H9 (cell line): ENCODE measurements at regions not wholly inside any gene's neighbourhood (a gene's known extent, or its start where the extent isn't known, plus 50 kb on each side); places are given as distances from the start of the nearest gene placed in this dataset.

ENCODE experiments used
- DNase-seq: peaks from one replicate; pipeline ENCODE4 v3.0.0-alpha.2; 2017
- H2AFZ ChIP-seq: one replicate; pipeline ENCODE4 v1.6.1; 2013; ENCODE audit warnings: mild to moderate bottlenecking, low read length, control low read depth, moderate library complexity
- H2AK5ac ChIP-seq: 2 replicates; pipeline ENCODE4 v1.6.1; 2013; ENCODE audit warnings: low read length, control low read depth, mixed read lengths; ENCODE audit not compliant: insufficient read length
- H2BK120ac ChIP-seq: one replicate; pipeline ENCODE4 v1.6.1; 2013; ENCODE audit warnings: low read depth, mild to moderate bottlenecking, low read length, control low read depth, inconsistent platforms; ENCODE audit not compliant: poor library complexity, severe bottlenecking
- H2BK12ac ChIP-seq: 2 replicates; pipeline ENCODE4 v1.6.1; 2013; ENCODE audit warnings: low read length, control low read depth, mixed read lengths, low read depth; ENCODE audit not compliant: insufficient read length
- H2BK15ac ChIP-seq: 2 replicates; pipeline ENCODE4 v1.6.1; 2013; ENCODE audit warnings: low read depth, low read length, control low read depth
- H2BK20ac ChIP-seq: one replicate; pipeline ENCODE4 v1.6.1; 2013; ENCODE audit warnings: low read depth, mild to moderate bottlenecking, low read length, control low read depth, inconsistent platforms; ENCODE audit not compliant: poor library complexity, severe bottlenecking
- H2BK5ac ChIP-seq: 2 replicates; pipeline ENCODE4 v1.6.1; 2013; ENCODE audit warnings: low read length, control low read depth, mixed read lengths; ENCODE audit not compliant: insufficient read length
- H3K14ac ChIP-seq: 2 replicates; pipeline ENCODE4 v1.6.1; 2013; ENCODE audit warnings: low read length, control low read depth; ENCODE audit not compliant: insufficient read depth
- H3K18ac ChIP-seq: 2 replicates; pipeline ENCODE4 v1.6.1; 2013; ENCODE audit warnings: low read depth, mild to moderate bottlenecking, mixed read lengths, low read length, control low read depth; ENCODE audit not compliant: insufficient read length
- H3K23ac ChIP-seq: 2 replicates; pipeline ENCODE4 v1.6.1; 2013; ENCODE audit warnings: low read length, control low read depth, mixed read lengths, low read depth; ENCODE audit not compliant: insufficient read length
- H3K23me2 ChIP-seq: 2 replicates; pipeline ENCODE4 v1.6.1; 2013; ENCODE audit warnings: low read depth, mild to moderate bottlenecking, mixed read lengths, low read length, control low read depth; ENCODE audit not compliant: insufficient read length, poor library complexity, severe bottlenecking
- H3K27ac ChIP-seq: 2 replicates; pipeline ENCODE4 v1.5.1; 2013; ENCODE audit warnings: low read length, control low read depth, mixed read lengths, low read depth; ENCODE audit not compliant: insufficient read length
- H3K27me3 ChIP-seq: 2 replicates; pipeline ENCODE4 v1.6.1; 2013; ENCODE audit warnings: low read length, control low read depth, inconsistent platforms; ENCODE audit not compliant: insufficient read depth
- H3K4ac ChIP-seq: 2 replicates; pipeline ENCODE4 v1.6.1; 2013; ENCODE audit warnings: low read depth, mild to moderate bottlenecking, control low read depth, inconsistent platforms, low read length, moderate library complexity
- H3K4me1 ChIP-seq: 2 replicates; pipeline ENCODE4 v1.6.1; 2013; ENCODE audit warnings: low read length, control low read depth, inconsistent platforms; ENCODE audit not compliant: insufficient read depth
- H3K4me2 ChIP-seq: 2 replicates; pipeline ENCODE4 v1.6.1; 2013; ENCODE audit warnings: low read length, control low read depth, mixed read lengths; ENCODE audit not compliant: insufficient read length, insufficient read depth
- H3K56ac ChIP-seq: 2 replicates; pipeline ENCODE4 v1.6.1; 2013; ENCODE audit warnings: low read depth, mild to moderate bottlenecking, mixed read lengths, low read length, control low read depth; ENCODE audit not compliant: insufficient read length
- H3K79me1 ChIP-seq: 2 replicates; pipeline ENCODE4 v1.6.1; 2013; ENCODE audit warnings: low read depth, mild to moderate bottlenecking, moderate library complexity, low read length, control low read depth, inconsistent platforms; ENCODE audit not compliant: insufficient read depth, poor library complexity, severe bottlenecking
- H3K79me2 ChIP-seq: 2 replicates; pipeline ENCODE4 v1.6.1; 2013; ENCODE audit warnings: low read length, control low read depth, inconsistent platforms; ENCODE audit not compliant: insufficient read depth
- H3K9ac ChIP-seq: 2 replicates; pipeline ENCODE4 v1.6.1; 2013; ENCODE audit warnings: low read length, control low read depth, mixed read lengths; ENCODE audit not compliant: insufficient read length; ENCODE audit errors: extremely low read depth
- H3K9me3 ChIP-seq: one replicate; pipeline ENCODE4 v1.6.1; 2013; ENCODE audit warnings: low read depth, low read length, inconsistent platforms; ENCODE audit not compliant: control insufficient read depth
- H3T11ph ChIP-seq: one replicate; pipeline ENCODE4 v1.6.1; 2013; ENCODE audit warnings: mild to moderate bottlenecking, low read length, control low read depth, inconsistent platforms
- H4K20me1 ChIP-seq: one replicate; pipeline ENCODE4 v1.6.1; 2013; ENCODE audit not compliant: control insufficient read depth, insufficient read length, insufficient read depth
- H4K5ac ChIP-seq: 2 replicates; pipeline ENCODE4 v1.6.1; 2013; ENCODE audit warnings: low read depth, mild to moderate bottlenecking, mixed read lengths, low read length, control low read depth; ENCODE audit not compliant: insufficient read length
- H4K8ac ChIP-seq: replicated peaks from 2 replicates; pipeline ENCODE4 v1.6.1; 2013; ENCODE audit warnings: low read length, control low read depth, mixed read lengths, low read depth; ENCODE audit not compliant: insufficient read length
- H4K91ac ChIP-seq: 2 replicates; pipeline ENCODE4 v1.6.1; 2013; ENCODE audit warnings: low read depth, mild to moderate bottlenecking, moderate library complexity, mixed read lengths, low read length, control low read depth; ENCODE audit not compliant: insufficient read length
- H3K27ac Mint-ChIP-seq, 3 experiments: 2 replicates in 2 of 3; 3 replicates in 1 of 3; pipeline ENCODE4 v1.8.0; 2020 to 2021; ENCODE audit warnings: mixed read lengths in 3 of 3, mild to moderate bottlenecking in 1 of 3, moderate library complexity in 1 of 3
- H3K27me3 Mint-ChIP-seq: 2 replicates; pipeline ENCODE4 v1.8.0; 2021; ENCODE audit warnings: low read depth, mild to moderate bottlenecking, moderate library complexity, mixed read lengths
- H3K36me3 Mint-ChIP-seq, 3 experiments: 2 replicates in 2 of 3; 3 replicates in 1 of 3; pipeline ENCODE4 v1.8.0; 2020 to 2021; ENCODE audit warnings: low read depth in 3 of 3, mixed read lengths in 3 of 3; ENCODE audit not compliant: insufficient read depth in 1 of 3
- H3K4me1 Mint-ChIP-seq, 2 experiments: 2 replicates each; pipeline ENCODE4 v1.8.0; 2020; ENCODE audit warnings: mixed read lengths in 2 of 2
- H3K4me3 Mint-ChIP-seq, 2 experiments: 2 replicates in 1 of 2; 3 replicates in 1 of 2; pipeline ENCODE4 v1.8.0; 2020 to 2021; ENCODE audit warnings: mild to moderate bottlenecking in 2 of 2, mixed read lengths in 2 of 2, moderate library complexity in 1 of 2
- H3K9me3 Mint-ChIP-seq, 2 experiments: 2 replicates in 1 of 2; 3 replicates in 1 of 2; pipeline ENCODE4 v1.8.0; 2020; ENCODE audit warnings: mild to moderate bottlenecking in 2 of 2, mixed read lengths in 2 of 2, moderate library complexity in 1 of 2
- CTCF ChIP-seq: fragments of 200-600 bp; sonication (generic); conservative IDR thresholded peaks from 3 replicates; pipeline ENCODE4 v1.8.0; 2021; ENCODE audit warnings: antibody characterized with exemption, mild to moderate bottlenecking
- WGBS: extraction: QIAGEN DNeasy Blood & Tissue Kit; methylation state at CpG from one replicate; pipeline ENCODE4 v1.1.7; 2013; ENCODE audit warnings: missing lambda C conversion rate, low lambda C conversion rate, mixed read lengths; ENCODE audit not compliant: insufficient read length; ENCODE audit errors: extremely low coverage; 5-methylcytosine and 5-hydroxymethylcytosine counted together

- Histone ChIP-seq H3K18ac (no peak overlapping the region), H3K79me2 (no peaks in the 10 kb centered on the region), H3K9ac (no peak overlapping the region), H4K91ac (no peak overlapping the region), H2BK20ac (no peak overlapping the region), H2AK5ac (no peak overlapping the region), H4K20me1 (no peaks in the 10 kb centered on the region), H2BK5ac (no peak overlapping the region), H3K23ac (no peak overlapping the region), H3K27me3 (no peaks in the 10 kb centered on the region), H3K4me2 (no peak overlapping the region), H3K14ac (no peak overlapping the region), H3T11ph (no peak overlapping the region), H3K9me3 (no peaks in the 10 kb centered on the region), H2BK15ac (no peak overlapping the region), H2BK120ac (no peak overlapping the region), H2BK12ac (no peak overlapping the region), H4K5ac (no peak overlapping the region), H3K23me2 (no peaks in the 10 kb centered on the region), H3K79me1 (no peaks in the 10 kb centered on the region), H3K56ac (no peak overlapping the region), H4K8ac (no peak overlapping the region), H3K4ac (no peak overlapping the region), H3K27ac (no peak overlapping the region), H3K4me1 (no peaks in the 10 kb centered on the region), H2AFZ (no peak overlapping the region)
- no peaks in the 10 kb centered on the region for H3K36me3 Mint-ChIP-seq
- DNase-seq, result no peak
- H3K27me3 Mint-ChIP-seq, result no peaks in the 10 kb centered on the region; the same call in 1 of the 2 replicates
- H3K4me1 Mint-ChIP-seq, result peaks cover 27% of the 10 kb centered on the region in 2 experiments
- WGBS, result no CpG with 5 or more reads among the region's 8 CpGs
- no peak for TF ChIP-seq CTCF
- peaks cover 0 to 1% of the 10 kb centered on the region in 2 experiments; a peak in 1 of 5 replicates for H3K9me3 Mint-ChIP-seq
- H3K27ac Mint-ChIP-seq, result no peak overlapping the region
- H3K4me3 Mint-ChIP-seq, result no peak overlapping the region
Observed at GRCh38 chr3:137191951-137192350, 234.2 kb downstream of the IL20RB start.
